GM19238 (cell line): ENCODE measurements at regions not wholly inside any gene's neighbourhood (a gene's known extent, or its start where the extent isn't known, plus 50 kb on each side); places are given as distances from the start of the nearest gene placed in this dataset.

ENCODE experiments used
- DNase-seq: peaks from one replicate; pipeline ENCODE4 v3.0.0; 2011; ENCODE audit warnings: low spot score; ENCODE audit not compliant: insufficient read length

DNA sequence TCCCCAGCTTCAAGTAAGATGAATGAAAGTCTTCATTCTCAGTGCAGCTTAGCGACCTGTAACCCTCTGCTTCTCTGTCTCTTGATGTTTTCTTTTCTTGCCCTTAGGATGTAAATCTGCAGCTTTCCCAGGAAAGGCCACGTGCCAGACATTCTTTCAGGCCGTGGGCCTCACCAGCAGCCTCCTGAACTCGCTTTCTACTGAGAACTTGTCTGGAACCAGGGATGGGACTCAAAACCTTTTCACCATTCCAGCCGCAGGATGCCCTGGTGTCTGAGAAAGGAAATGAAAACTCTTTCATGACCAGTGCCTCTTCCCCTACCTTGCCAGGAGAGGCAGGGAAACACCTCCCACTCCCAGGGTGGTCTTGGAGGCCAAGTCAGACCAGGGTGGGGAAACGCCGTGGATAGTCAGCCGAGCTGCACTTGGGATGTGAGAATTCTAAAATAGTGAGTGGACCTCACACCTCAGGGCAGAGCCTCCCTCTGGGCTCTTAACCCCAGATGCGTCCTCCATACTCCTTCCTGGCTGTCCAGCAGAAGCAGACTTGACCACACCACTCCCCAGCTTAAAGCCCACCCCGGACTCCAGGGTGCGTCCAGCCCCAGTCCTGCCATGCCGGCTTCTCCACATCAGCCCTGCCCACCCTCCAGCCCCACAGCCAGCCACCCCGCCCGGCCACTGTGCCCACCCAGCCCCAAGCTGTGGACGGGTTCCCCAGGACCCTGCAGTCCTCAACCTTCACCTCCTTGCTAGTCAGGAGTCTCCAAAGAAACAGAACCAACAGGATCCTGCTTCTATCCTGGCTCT is 115.5 kb downstream of the TWIST2 start:
- DNase-seq: no peak

DNA sequence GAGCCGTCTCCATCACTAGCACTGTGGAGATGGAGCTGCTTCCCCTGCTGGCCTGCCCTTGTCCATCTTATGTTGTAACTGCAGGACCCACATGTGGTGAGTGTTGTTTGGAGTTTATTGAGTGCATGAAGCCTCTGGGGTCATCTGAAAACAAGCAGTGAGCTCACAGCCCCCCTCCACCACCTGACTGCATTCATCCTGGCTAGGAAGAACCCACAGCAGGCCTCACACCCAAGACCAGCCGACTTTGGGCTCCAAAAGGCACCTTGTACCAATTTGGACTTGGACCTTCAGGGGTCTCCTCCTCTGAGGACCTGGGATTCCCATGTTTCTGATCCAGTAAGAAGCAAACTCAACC is 116.1 kb downstream of the TWIST2 start:
- no peak for DNase-seq

DNA sequence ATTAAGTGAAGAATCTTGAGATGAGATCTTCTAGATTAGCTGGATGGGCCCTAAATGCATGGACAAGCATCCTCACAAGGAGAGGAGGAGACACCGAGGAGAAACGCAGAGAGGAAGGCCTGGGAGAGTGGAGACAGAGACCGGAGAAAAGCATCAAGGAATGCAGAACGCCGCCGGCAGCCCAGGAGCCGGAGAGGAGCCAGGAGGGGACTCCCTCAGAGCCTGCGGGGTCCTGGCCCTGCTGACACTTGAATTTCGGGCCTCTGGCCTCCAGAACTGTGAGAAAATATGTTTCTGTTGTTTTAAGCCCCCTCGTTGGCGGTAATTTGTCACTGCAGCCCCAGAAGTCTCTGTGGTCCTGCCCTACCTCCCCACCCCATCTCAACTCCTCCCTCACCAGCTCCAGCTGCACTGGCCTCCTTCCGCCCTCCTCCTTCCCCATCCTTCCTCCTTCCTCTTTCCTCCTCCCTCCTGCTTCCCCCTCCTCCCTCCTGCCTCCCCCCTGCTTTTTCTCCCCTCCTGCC is 116.7 kb downstream of the TWIST2 start:
- DNase-seq: no peak

DNA sequence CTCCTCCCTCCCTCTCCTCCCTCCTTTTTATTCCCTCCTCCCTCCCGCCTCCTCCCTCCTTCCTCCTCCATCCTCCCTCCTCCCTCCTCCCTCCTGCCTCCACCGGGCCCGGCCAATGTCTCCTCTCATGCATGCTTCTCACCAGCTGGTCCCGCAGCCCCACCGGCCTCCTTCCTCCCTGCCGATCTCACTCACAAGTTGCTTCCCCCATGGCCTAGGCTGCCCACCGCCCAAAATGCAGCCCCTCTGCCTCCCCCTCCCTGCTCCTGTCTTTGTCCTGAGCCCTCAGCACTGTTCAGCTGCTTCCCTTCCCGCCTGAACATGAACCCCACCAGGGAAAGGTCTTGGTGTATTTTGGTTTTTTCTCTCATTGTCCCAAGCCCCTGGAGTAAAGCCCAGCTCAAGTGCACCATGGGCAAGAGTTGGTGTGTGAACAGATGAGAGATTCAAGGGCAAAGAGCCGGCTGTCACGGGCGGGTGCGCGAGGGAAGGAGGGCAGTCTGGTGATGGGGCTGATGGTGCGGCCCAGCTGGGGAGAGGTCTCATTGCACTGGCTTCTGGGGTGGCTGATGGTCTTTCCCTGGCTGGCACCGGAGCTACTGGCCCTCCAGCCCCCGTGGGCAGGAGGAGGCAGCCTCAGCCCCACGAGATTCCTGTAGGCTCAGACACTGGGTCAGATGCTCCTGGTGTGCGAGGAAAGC is 117.6 kb downstream of the TWIST2 start:
- no peak for DNase-seq

DNA sequence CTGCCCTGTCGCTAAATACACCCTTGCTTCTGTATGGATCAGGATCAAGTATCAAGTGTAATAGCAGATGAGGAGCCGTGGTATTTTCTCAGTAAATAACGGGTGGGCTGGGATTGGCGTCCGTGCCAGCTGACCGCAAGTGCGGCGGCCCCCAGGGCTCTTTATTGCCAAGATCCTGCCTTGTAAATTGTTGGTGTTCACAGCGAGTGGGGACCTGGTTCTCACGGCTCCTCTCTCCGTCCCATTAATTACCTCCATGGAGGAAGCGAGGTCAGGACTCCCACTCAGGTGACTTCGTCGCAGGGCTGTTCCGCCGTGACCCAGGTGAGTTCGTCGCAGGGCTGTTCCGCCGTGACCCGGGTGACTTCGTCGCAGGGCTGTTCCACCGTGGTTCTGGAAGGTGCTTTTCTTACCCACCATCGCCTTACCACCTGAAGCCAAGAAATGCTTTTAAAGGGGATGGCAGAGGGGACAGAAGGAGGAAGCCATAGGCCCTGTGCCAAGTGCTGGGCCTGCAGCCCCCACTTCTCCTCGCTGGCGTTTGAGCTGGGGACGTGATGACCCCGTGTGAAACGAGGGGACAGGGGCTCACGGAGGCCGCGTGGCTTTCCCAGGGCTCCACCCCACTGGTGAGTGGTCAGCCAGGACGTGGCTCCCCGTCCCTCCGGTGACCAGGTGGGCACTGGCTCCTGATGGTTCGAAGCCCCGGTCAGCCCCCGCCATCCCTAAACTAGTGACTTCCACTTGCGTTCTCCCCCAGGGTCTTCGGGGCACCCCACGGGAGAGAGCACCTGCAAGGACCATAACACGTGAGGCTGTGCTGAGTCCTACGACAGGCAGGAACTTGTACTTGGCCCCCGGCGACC is 118.4 kb downstream of the TWIST2 start:
- DNase-seq: no peak

DNA sequence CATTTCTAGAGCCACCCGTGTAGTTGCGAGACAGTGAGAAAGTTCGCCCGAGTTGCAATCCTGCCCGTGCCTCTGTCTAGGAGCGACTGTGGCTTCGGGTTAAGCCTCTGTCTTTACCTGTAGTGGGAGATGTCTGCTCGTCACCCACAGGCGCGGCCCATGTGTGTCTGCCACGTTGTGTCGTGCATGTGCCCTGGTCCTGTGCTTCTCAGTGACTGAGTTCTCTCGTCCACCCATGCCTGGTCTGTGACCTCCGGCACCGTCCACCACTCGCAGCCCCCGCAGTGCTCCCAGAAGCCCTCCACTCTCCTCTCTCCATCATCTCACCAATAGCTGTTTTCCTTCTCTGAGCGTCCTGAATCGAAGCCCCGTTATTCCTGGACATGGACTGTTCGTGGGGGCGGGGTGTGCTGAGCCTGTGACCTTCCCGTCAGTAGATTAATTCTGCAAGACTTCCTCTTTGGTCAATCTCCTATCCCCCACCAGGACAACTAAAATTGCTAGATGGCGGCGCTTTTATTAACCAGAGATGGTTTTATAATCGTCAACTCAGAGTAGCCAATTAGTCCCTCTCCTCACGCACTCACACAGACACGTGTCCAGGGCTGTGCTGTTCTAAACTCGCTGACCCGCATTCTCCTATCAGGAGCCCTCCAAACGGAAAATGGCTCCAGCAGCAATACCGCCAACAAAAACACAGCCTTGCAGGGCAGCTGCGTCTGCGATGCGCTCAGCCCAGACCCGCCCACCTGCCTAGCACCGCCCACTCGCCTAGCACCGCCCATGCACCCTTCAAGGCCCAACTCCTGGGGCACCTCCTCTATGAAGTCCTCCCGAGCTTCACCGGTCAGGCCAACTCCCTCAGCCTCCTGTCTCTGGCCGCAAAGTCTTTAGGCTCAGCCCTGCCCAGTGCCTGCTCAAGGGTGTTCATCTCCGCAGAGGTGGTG is 119.4 kb downstream of the TWIST2 start:
- no peak for DNase-seq

DNA sequence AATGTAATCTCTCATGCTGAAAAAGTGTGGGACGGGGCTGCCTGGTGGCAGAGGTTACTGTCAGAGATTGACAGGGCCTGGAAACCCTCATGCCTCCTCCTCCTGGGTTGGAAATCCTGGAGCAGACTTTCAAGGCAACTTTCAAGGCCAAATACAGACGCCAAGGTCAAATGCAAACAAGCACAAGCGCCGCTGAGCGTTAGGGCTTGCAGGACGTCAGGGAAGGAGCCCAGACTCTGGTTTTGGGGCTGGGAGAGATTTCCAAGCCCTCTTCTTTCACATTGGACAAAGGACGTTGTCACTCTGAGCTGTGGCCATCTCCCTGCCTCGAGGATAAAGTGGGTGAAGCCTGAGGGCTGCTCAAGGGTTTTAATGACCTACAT is 120.1 kb downstream of the TWIST2 start:
- DNase-seq: no peak

DNA sequence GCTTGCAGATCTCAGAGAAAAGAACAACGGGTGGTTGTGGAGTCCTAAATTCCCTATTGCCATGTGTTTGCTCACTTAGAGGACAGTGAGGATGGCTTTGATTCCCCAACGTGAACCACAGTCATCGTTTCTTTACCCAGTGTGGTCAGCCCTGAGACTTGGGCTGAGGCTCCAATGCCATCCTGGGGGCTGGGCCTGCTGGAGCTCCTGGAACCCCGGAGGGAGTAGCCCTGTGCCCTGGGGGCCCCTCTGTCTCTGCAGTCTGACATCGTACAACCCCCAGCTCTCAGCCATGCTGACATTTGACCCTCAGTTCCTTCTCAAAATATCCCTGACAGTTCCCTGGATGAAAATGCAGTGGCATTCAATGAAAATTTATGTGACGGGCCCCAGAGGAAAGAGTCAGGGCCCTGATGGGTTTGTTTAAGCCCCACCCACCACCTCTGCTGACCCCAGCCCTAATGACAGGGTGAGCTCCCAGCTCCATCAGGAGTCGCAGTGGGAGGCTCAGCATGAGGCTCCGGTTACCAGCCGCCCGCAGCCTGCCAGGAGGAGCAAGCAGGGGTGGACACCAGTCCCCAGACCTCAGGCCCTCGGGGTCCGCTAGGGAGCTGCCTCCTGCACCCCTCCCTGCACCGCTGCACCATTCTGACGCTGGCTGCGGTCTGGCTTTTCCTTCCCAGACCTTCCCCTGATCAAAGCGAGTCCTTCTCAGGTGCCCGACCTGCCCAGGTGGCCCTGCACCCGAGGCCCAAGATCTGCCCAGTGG is 120.9 kb downstream of the TWIST2 start:
- no peak for DNase-seq

DNA sequence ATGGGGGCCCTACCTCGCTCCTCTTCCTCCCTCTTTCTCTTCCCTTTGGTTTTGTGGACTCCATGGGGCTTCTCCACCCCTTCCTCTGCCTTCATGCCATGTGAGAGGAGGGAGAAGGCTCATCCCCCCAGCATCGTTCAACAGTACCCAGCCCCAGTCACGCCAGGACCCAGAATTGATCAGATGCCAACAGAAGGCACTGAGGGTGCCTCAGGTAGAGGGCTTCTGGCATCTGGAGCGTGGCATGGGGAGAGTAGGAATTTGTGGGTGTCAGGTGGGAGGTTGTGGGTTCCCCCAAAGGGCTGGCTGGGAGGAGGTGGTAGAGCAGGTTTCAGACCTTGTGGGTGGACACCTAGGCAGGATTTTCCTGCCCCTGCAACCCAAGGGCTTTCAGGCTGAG is 122.0 kb downstream of the TWIST2 start:
- DNase-seq: no peak

DNA sequence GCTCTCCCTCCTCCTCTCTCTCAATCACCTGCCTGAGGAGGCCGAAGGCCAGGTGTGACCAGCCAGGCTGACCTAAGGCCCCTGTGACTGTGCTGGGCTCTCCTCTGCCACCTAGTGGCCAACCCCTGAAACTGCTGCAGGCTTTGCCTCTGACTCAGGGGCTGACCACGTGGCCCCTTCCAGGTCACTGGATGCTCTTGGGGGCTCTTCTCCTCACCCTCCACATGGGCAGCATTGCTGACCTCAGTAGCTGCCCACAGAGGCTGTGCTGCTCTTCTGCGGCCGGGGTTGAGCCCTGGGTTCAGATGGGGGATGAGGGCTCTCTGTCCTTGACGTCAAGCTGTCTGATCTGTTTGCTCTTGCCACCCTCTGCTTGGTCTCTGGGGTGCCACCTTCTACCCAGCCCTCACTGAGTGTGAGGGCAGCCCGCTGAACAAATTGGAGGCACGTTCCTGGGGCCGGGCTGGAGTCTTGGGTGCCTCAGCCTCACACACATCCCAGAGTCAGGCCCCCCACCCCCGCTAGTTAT is 122.7 kb downstream of the TWIST2 start:
- DNase-seq: peak; percentile 73

DNA sequence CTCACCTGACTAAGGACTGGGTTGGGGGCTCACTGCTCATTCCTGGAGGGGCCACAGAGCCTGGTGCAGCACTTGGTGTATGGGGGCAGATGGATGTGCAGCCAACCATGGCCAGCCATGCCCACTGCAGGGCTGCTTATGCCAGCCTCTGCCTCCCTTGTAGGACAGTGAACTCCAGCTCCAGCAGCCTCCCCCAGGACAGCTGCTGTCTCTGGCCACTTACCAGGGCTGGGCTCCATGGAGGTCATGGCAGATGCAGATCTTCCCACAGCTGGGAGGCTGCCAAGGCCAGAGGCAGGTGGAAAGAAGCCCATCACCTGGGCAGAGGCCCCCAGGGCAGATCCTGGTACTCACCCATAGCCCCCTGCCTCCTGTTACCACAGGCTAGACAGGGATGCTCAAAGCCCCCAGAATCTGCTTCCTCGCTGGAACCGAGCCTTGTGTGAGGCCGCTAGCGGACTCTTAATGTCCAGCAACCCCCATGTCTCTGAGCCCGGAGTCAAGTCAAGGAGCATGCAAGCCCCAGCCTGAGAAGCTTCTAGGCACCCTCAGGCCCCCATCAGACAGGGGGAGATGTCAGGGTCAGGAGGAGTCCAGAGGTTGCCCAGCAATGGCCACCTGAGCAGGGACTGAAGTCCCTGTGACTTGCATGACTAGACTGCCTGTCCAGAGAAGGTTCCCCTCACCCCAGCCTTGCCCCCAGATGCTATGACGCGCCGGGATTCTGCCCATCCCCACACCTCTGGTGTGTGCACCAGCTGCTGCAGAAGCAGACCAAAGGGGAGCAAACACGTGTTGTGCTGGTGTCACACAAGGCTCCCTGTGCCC is 123.6 kb downstream of the TWIST2 start:
- no peak for DNase-seq

DNA sequence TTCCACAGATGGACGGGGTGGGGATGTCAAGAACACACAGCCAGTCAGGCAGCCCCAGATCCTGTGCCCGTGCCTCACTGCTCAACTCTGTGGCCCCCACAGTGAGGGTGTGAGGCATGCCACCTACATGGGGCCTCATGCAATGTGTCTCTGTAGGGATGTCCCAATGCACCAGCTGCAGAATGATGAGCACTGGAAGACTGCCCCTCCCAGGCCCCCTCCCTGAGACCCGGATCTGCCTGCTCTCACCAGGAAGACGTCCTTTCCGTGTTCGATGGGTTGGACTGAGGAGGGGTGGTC is 124.2 kb downstream of the TWIST2 start:
- DNase-seq: no peak

DNA sequence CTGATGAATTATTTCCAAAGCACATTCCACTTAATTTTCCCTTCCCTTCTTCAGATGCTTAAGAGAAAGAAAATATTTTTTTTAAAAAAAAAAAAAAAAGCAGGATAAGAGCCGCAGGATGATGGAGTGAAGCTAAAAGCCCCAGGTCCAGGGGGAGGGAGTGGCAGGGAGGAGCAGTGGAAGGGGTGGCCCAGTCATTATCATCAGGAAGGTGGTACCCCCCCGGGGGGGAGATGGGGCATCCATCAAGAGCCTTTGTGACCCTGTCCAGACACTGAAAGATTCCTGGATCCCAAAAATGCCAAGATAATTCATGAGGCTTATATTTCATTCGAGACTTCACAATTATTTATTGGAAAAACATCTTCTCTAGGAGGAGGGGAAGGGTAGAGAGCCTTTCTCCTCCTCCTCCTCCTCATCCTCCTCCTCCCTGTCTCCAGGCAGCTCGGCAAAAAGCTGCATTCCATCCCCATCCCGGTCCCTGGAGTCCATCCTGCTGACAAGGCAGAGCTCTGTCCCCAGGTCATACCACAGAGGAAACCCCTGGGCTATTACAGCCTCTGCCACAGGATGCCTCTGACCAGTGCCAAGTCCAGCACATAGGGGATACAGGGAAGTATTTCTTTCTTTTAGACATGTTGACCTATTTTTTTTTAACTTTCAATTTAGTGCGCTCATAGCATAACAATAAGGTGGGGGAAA is 125.3 kb downstream of the TWIST2 start:
- DNase-seq: no peak

DNA sequence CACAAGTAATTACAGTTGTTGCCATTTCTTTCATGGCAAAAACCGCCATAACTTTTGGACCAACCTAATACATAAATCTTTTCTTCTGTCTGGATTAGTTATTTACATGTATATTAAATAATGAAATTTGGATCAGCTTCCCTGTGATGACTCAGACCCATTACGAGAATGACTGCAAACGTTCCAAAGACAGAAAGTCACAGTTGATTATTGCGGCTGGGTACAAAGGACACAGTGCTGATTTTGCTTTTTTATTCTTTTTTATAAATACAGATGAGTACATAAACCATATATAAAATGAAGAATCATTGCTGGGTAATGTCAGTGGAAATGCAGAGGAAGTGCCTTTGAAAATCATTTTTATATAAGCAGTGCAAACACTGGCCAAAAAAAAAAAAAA is 126.2 kb downstream of the TWIST2 start:
- no peak for DNase-seq

DNA sequence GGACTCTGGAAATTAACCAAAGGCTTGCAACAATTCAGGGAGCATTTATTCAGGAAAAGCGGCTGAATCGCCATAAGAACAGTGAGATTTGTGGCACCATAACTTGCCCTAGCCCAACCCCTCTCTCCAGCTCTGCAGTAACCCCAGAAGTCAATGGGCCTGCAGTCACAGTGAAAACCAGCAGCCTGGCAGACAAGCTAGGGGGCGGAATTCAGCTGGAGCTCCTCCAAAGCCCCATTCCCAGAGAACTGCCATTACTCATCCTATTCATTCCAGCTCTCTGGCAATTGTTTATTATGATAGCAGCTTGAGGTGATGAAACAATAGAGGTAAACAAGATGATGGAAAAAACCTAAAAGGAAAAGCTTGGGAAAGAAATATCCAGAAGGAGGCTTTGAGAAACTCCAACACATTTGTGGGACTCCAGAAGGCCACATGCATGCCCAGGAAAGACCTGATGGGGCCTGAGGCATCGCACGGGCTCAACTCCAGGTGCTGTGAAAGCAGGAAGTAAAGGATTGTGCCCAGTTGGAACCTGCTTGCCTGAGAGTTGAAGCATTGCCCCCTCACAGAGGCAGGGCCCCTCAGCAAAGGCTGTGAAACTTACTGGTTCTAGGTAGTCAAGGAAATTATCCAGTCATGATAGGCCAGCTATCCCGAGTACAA is 126.7 kb downstream of the TWIST2 start:
- no peak for DNase-seq

DNA sequence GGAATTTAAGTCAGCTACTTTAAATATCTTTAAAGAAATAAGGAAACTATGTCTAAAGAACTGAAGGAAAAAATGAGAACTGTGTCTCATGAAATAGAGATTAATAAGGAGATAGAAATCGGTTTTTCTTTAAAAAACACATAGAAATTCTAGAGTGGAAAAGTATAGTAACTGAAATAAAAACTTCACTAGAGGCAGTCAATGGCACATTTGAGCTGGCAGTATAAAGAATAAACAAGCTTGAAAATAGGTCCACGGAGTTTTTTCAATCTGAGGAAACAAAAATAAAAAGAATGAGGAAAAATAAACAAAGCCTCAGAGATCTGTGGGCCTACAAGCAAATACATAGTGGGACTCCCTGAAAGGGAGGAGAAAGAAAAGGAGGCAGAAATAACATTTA is 127.5 kb downstream of the TWIST2 start:
- no peak for DNase-seq

DNA sequence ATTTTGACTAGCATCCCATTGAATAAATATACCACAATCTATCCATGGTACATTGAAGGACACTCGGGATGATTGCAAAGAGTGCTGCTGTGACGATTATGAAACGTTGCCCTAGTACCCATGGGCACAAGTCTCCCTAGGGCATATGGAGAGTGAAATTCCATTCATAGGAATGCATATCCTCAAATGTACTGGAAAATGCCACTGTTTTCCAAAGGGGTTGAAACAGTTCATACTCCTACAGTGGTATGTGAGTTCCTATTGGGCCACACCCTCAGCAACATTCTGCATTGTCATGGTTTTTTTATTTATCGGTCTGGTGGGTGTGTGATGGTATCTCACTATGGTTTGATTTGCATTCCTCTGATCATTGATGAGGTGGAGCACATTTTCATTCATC is 130.6 kb downstream of the TWIST2 start:
- DNase-seq: no peak

DNA sequence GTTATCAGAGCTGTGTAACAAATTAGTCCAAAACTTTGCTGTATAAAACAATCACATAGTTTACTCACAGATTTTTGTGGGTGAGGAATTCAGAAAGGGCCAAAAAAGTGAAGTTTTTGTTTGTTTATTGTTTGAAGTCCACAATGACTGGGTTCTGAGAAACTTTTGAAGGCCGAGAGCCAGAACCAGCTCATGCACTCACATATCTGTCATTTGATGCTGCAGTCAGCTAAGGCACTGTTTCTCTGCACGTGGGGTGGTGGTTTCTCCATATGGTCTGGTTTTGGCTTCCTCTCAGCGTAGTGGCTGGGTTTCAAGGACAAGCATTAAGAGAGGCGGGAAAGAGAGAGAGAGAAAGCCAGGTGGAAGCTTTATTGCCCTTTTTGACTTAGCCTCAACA is 131.8 kb downstream of the TWIST2 start:
- no peak for DNase-seq
